ENCODE measurements at regions not wholly inside any gene's neighbourhood (a gene's known extent, or its start where the extent isn't known, plus 50 kb on each side); places are given as distances from the start of the nearest gene placed in this dataset.

DNA sequence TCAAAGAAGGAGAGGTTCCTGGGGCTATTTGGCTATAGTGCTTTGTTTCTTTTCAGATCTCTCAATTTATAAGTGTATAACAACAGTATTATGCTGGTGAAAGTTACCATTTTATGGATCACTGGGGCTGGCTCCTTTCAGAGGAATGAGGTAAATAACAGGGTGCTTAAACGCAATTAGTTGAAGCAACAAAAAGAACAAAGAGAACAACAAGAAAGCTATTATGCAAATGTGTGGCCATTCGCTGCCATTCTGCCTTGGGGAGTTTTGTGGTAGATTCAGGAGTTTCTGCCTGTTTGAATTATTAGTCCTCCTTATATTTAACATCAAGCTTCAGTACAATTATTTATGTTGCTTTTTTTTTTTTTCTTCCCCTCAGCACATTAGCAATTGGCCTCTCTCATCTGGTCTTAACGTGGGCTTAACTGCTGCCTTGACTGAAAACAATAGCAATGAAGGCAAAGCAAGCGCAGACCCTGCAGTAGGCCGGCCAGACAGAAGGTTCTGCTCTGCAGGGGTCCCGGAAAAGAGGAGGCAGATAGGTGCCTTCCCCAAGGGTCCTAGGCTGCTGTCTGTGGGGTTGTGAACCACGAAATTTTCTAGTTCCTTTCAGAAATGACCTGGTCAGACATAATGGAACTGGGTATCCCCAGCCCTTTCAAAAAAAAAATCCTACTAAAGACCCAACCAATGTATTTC, 339.9 kb upstream of the PODXL start:
- DNase-seq: no peak

- no peak for DNase-seq
Measured at GRCh38 chr7:131895541-131896164, 339.2 kb upstream of the PODXL start.

GRCh38 chr7:131893631-131894340, 337.4 kb upstream of the PODXL start:
- DNase-seq: no peak

- no peak for DNase-seq
Measured at GRCh38 chr7:131890176-131890575, 333.7 kb upstream of the PODXL start.

- no peak for DNase-seq
Measured at GRCh38 chr7:131889572-131890150, 333.2 kb upstream of the PODXL start.

DNA sequence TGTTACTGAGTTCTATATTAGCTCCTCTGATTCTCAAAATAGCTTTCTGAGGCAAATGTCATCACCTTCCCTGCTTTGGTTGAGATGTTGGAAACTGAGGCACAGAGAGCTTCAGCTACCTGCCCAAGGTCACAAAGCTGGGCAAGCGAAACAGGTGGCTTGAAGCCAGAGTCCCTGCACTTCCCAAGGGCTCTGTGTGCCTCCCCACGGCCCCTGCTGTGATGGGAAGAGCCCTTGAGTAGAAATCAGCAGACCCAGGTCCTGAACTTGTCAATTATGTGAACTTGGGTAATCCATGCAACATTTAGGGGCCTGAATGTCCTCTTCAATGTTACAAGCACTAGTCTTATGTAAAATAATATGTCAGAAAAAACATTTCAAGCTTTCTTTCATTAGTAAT, 327.3 kb upstream of the PODXL start:
- no peak for DNase-seq

GRCh38 chr7:131883196-131883595, 326.8 kb upstream of the PODXL start:
- no peak for DNase-seq

DNA sequence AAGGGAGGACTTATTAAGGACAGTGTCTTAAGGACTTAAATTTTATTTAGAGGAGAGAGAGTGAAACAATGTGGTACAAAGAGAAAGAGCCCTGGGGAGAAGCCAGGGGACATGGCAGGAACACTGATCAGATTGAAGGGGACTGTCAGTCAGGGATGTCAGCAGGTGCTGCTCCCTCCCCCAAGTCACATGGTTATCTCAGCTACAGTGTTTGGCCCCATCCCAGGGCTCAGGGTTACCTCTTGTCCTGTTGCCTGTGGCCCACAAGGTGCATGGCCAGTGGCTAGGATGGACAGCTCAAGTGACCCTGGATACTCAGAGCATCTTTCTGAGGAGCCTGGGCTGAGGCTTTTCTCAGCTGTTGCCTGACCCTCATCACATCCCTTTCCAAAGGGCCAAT, 325.9 kb upstream of the PODXL start:
- no peak for DNase-seq

DNA sequence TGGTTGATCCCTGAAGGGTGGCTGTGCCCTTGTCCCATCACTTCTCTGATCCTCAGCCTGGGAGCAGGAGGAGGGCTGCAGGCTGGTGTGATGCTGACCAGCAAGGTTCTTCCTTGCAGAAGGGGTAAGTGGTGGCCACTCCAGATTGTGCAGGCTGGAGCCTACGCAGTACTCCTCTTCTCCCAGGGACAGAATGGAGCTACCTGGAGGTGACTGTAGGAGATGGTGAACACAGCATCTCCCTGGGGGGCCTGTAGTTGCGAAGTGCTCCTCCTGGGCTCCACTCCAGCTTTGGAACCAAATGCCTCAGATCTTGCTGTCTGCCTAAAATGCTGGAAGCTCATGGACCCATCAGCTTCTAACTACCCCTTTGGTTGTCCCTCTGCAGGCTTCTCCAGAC, 323.6 kb upstream of the PODXL start:
- no peak for DNase-seq

- no peak for DNase-seq
Measured at GRCh38 chr7:131879424-131879823, 323.0 kb upstream of the PODXL start.

DNA sequence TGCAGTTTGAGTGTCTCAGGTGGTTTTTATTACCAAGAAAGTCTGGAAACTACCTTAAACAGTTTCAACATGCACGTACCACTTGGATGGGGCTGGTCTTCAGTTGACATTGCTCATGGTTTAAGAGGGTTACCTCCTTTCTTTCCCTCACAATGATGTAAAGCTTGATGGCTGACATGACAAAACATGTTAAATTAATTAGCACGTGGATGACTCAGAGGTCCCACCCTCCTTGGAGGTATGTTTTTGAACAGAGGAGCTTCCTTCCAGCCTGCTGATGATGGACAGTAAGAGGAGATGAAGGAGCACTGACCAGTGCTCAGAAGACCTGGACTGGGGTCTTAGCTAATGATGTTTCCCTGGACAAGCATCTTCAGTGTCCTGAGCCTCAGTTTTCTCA, 322.3 kb upstream of the PODXL start:
- no peak for DNase-seq

DNA sequence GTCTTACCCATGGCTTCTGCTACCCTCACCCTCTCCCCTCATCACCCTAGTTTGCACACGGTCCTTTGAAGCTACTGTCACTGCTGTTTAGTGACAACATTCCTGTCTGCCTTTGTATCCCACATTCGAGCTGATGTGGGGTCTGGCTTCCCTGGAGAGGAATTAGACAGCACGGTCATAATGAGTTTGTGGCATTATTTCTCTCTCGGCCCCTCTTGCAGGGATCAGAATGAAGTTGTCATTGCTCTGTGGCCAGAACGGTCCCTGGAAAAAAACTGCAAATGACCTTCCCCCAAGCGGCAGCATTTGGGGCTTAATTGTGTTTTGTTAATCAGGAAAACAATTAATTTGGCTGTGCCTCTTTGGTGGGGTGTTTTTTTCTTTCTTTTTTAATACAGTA, 317.2 kb upstream of the PODXL start:
- no peak for DNase-seq

DNA sequence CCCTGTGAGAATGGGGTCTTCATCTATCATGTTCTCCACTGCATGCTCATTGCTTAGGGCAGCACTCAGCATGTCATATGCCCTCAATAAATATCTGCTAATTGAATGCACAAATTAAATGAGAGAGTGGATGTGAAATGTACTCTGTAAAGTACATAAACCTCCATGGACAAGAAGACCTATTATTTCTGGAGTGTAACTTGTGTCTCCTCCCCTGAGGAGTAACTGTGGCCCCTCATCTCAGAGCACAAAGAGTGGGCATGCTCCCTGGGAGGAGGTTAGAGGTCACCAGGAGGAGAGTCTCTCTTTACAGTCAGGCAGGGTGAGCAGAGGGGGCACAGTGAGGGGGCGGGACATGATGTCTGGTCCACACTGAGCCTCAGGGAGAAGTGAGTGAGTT, 313.6 kb upstream of the PODXL start:
- DNase-seq: no peak

- no peak for DNase-seq
Measured at GRCh38 chr7:131869169-131869844, 312.9 kb upstream of the PODXL start.

GRCh38 chr7:131867461-131867860, 311.0 kb upstream of the PODXL start:
- no peak for DNase-seq

DNA sequence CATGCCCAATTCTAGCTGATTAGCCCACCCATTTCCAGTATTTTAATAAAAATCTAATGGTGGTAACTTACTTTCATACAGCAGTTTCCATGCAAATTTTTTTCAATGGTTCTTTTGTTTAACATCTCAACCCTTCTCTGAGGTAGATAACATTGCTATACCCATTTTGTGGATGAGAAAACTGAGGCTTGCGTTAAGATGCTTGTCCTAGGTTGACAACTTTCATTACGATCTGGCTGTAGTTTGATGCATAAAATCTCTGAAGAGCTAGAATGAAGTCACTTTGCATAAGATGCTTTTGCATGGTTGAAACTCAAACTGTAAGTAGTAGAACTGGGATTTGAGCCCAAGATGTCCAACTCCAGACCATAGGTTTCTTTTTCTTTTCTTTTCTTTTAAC, 309.5 kb upstream of the PODXL start:
- DNase-seq: no peak

- DNase-seq: no peak
Measured at GRCh38 chr7:131861620-131862346, 305.4 kb upstream of the PODXL start.

GRCh38 chr7:131859147-131859821, 302.9 kb upstream of the PODXL start:
- DNase-seq: peak; percentile 36

GRCh38 chr7:131858611-131859010, 302.2 kb upstream of the PODXL start:
- DNase-seq: no peak

DNA sequence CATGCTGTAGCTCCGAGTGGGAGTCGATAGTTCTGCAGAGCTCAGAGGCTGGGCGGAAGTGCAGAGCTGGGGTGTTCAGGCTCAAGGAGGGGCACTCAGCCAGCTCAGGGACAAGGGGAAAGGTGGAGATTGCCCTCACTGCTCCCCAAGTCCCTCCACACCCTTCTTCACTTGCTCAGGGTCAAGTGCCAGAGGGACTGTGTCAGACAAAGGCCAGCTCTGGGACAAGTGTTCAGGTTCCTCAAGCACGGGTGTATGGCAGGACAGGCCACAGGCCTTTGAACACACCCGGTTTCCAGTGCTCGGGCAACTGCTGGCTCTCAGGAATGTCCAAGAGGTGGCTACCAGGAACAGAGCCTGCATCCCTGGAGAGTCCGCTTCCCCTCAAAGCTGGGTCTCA, 293.0 kb upstream of the PODXL start:
- no peak for DNase-seq

DNA sequence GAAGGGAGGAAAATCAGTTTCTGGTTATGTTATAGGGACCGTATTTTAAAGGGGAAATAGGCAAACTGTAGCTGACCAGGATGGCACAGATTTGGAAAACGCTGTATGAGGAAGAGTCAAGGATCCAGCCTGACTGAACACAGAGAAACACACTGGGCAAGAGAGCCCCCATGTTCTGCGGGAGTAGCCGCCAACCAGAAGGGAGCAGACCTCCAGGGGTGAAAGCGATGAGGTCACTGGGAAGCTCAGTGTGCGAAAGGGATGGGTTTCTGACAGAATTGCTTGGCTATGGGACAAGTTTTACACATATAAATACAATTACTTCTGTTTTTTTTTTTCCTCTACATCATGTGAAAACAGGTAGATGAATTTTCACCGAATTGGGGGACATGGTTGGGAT, 291.6 kb upstream of the PODXL start:
- DNase-seq: no peak
